ENCODE measurements at regions not wholly inside any gene's neighbourhood (a gene's known extent, or its start where the extent isn't known, plus 50 kb on each side); places are given as distances from the start of the nearest gene placed in this dataset.

GRCh38 chr1:192061556-192061955, 96.7 kb upstream of the RGS18 start:
- TF ChIP-seq, protein P1, sequence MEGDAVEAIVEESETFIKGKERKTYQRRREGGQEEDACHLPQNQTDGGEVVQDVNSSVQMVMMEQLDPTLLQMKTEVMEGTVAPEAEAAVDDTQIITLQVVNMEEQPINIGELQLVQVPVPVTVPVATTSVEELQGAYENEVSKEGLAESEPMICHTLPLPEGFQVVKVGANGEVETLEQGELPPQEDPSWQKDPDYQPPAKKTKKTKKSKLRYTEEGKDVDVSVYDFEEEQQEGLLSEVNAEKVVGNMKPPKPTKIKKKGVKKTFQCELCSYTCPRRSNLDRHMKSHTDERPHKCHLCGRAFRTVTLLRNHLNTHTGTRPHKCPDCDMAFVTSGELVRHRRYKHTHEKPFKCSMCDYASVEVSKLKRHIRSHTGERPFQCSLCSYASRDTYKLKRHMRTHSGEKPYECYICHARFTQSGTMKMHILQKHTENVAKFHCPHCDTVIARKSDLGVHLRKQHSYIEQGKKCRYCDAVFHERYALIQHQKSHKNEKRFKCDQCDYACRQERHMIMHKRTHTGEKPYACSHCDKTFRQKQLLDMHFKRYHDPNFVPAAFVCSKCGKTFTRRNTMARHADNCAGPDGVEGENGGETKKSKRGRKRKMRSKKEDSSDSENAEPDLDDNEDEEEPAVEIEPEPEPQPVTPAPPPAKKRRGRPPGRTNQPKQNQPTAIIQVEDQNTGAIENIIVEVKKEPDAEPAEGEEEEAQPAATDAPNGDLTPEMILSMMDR (IDR thresholded peaks at IDR 0.05): no peak
- TF ChIP-seq POLR2A (IDR thresholded peaks at IDR 0.05): no peak
